ENCODE measurements at regions not wholly inside any gene's neighbourhood (a gene's known extent, or its start where the extent isn't known, plus 50 kb on each side); places are given as distances from the start of the nearest gene placed in this dataset.

GRCh38 chr3:26365706-26366105 lies 256.9 kb upstream of the LRRC3B start:
- TF ChIP-seq EZH2phosphoT487 (IDR thresholded peaks at IDR 0.05; ENCODE audit: low read depth) = no peak
- TF ChIP-seq CTCF (IDR thresholded peaks at IDR 0.05; ENCODE audit: low read depth, low read length) = no peak

Data from OCI-LY3 (cell line).